Keratinocyte (primary cell): ENCODE measurements at regions not wholly inside any gene's neighbourhood (a gene's known extent, or its start where the extent isn't known, plus 50 kb on each side); places are given as distances from the start of the nearest gene placed in this dataset.

ENCODE experiments used
- DNase-seq: peaks from one replicate; pipeline ENCODE4 v3.0.0-alpha.2; 2011; ENCODE audit warnings: low read depth, missing footprints, low spot score
- FAIRE-seq: peaks from 2 replicates; lab custom pipeline; 2011; peaks lifted over from hg19 to GRCh38; lab: Jason Lieb, UNC
- H2AFZ ChIP-seq: 2 replicates; pipeline ENCODE4 v1.6.0; 2012; ENCODE audit warnings: low read length, control low read depth, inconsistent platforms; ENCODE audit not compliant: control insufficient read depth
- H3K27ac ChIP-seq: 2 replicates; pipeline ENCODE4 v1.5.1; 2011; ENCODE audit warnings: low read length; ENCODE audit not compliant: control insufficient read depth, insufficient read depth
- H3K27me3 ChIP-seq: 3 replicates; pipeline ENCODE4 v1.6.0; 2011; ENCODE audit warnings: low read length; ENCODE audit not compliant: control insufficient read depth, insufficient read depth; ENCODE audit errors: extremely low read depth
- H3K36me3 ChIP-seq, 2 experiments: 2 replicates in 1 of 2; 3 replicates in 1 of 2; pipeline ENCODE4 v1.5.1; 2011; ENCODE audit warnings: low read length in 2 of 2, mild to moderate bottlenecking in 1 of 2; ENCODE audit not compliant: control insufficient read depth in 2 of 2, insufficient read depth in 2 of 2; ENCODE audit errors: extremely low read depth in 1 of 2
- H3K4me1 ChIP-seq: 3 replicates; pipeline ENCODE4 v1.5.1; 2011; ENCODE audit warnings: low read length; ENCODE audit not compliant: control insufficient read depth, insufficient read depth; ENCODE audit errors: extremely low read depth
- H3K4me2 ChIP-seq: 3 replicates; pipeline ENCODE4 v1.6.0; 2011; ENCODE audit warnings: low read depth, low read length; ENCODE audit not compliant: control insufficient read depth, insufficient read depth; ENCODE audit errors: extremely low read depth
- H3K4me3 ChIP-seq, 3 experiments: fragments of 200-600 bp in 1 of 3; sonication (generic) in 1 of 3; 2 replicates in 2 of 3; 3 replicates in 1 of 3; pipeline ENCODE4 v1.5.1; 2011 to 2016; ENCODE audit warnings: low read length in 3 of 3, mild to moderate bottlenecking in 3 of 3, control low read depth in 2 of 3, inconsistent platforms in 1 of 3, low read depth in 1 of 3, mixed read lengths in 1 of 3, mixed run types in 1 of 3, moderate library complexity in 1 of 3; ENCODE audit not compliant: control insufficient read depth in 2 of 3, insufficient read depth in 2 of 3; ENCODE audit errors: extremely low read depth in 1 of 3
- H3K79me2 ChIP-seq: 2 replicates; pipeline ENCODE4 v1.6.0; 2012; ENCODE audit warnings: low read length; ENCODE audit not compliant: control insufficient read depth, insufficient read depth
- H3K9ac ChIP-seq: 3 replicates; pipeline ENCODE4 v1.6.0; 2011; ENCODE audit warnings: low read length; ENCODE audit not compliant: control insufficient read depth, insufficient read depth; ENCODE audit errors: extremely low read depth
- H3K9me1 ChIP-seq: 3 replicates; pipeline ENCODE4 v1.6.0; 2011; ENCODE audit warnings: low read length; ENCODE audit not compliant: control insufficient read depth, insufficient read depth; ENCODE audit errors: extremely low read depth
- H3K9me3 ChIP-seq: 2 replicates; pipeline ENCODE4 v1.5.1; 2012; ENCODE audit warnings: low read depth, low read length; ENCODE audit not compliant: control insufficient read depth
- H4K20me1 ChIP-seq: 3 replicates; pipeline ENCODE4 v1.6.0; 2011; ENCODE audit warnings: low read length; ENCODE audit not compliant: control insufficient read depth, insufficient read depth; ENCODE audit errors: extremely low read depth
- CTCF ChIP-seq, 3 experiments: IDR thresholded peaks in 1 of 3; conservative IDR thresholded peaks in 1 of 3; optimal IDR thresholded peaks in 1 of 3; 2 replicates in 2 of 3; 3 replicates in 1 of 3; pipeline versions ENCODE3 to v1.5.1; 2011; ENCODE audit warnings: low read length in 3 of 3, mild to moderate bottlenecking in 3 of 3, moderate library complexity in 2 of 3, control low read depth in 1 of 3, inconsistent platforms in 1 of 3; ENCODE audit not compliant: insufficient read depth in 2 of 3; ENCODE audit errors: extremely low read depth in 1 of 3
- EZH2 ChIP-seq: IDR thresholded peaks from one replicate; pipeline ENCODE4 v1.6.1; 2012; ENCODE audit warnings: inconsistent platforms, mild to moderate bottlenecking, low read length, moderate library complexity
- dilution Hi-C: fragments of 300-500 bp; cut with MboI; formaldehyde crosslinking; loops from one replicate; pipeline ENCODE4 v1.7.0; 2020; ENCODE audit warnings: low sequenced_read_pairs; ENCODE audit not compliant: extremely low pct_ligation_motif_present

- no peak for DNase-seq
Measured at GRCh38 chr4:27928761-27929540, 1068.3 kb downstream of the STIM2 start.

GRCh38 chr4:27930291-27930690 is 1069.7 kb downstream of the STIM2 start:
- no peaks in the 10 kb centered on the region for H3K79me2 ChIP-seq
- no peaks in the 10 kb centered on the region for H3K9me1 ChIP-seq
- no peaks in the 10 kb centered on the region for H3K36me3 ChIP-seq
- no peak overlapping the region for H3K4me3 ChIP-seq
- no peaks in the 10 kb centered on the region for H4K20me1 ChIP-seq
- no peak overlapping the region for H3K27ac ChIP-seq
- FAIRE-seq, result no peak
- no peak for DNase-seq
- dilution Hi-C loops, result no loop called here
- H3K9ac ChIP-seq, result no peak overlapping the region
- H3K9me3 ChIP-seq, result no peaks in the 10 kb centered on the region
- no peaks in the 10 kb centered on the region for H3K27me3 ChIP-seq
- H3K4me1 ChIP-seq, result no peaks in the 10 kb centered on the region
- no peak overlapping the region for H3K4me2 ChIP-seq
- H2AFZ ChIP-seq, result no peak overlapping the region
- no peak for TF ChIP-seq EZH2
- TF ChIP-seq CTCF (optimal IDR thresholded peaks at IDR 0.05 in 1 of 3, IDR thresholded peaks at IDR 0.05 in 1 of 3, conservative IDR thresholded peaks at IDR 0.05 in 1 of 3; ENCODE audit: extremely low read depth in 1 of 3, insufficient read depth in 2 of 3, low read length in 3 of 3), result no peak

More at GRCh38 chr4:27928761-27929540, 1068.3 kb downstream of the STIM2 start:
- no peaks in the 10 kb centered on the region for H3K9me3 ChIP-seq
- H3K79me2 ChIP-seq, result no peaks in the 10 kb centered on the region
- dilution Hi-C loops, result no loop called here
- no peaks in the 10 kb centered on the region for H4K20me1 ChIP-seq
- H3K27ac ChIP-seq, result no peak overlapping the region
- no peaks in the 10 kb centered on the region for H3K9me1 ChIP-seq
- H3K4me2 ChIP-seq, result no peak overlapping the region
- H3K27me3 ChIP-seq, result no peaks in the 10 kb centered on the region
- no peak for TF ChIP-seq CTCF (optimal IDR thresholded peaks at IDR 0.05 in 1 of 3, IDR thresholded peaks at IDR 0.05 in 1 of 3, conservative IDR thresholded peaks at IDR 0.05 in 1 of 3; ENCODE audit: extremely low read depth in 1 of 3, insufficient read depth in 2 of 3, low read length in 3 of 3)
- no peak for TF ChIP-seq EZH2
- no peaks in the 10 kb centered on the region for H3K36me3 ChIP-seq
- no peak overlapping the region for H3K9ac ChIP-seq
- FAIRE-seq, result no peak
- H2AFZ ChIP-seq, result no peak overlapping the region
- no peak overlapping the region for H3K4me3 ChIP-seq
- no peaks in the 10 kb centered on the region for H3K4me1 ChIP-seq
